Astrocyte (in vitro differentiated cells and primary cell): ENCODE measurements at regions not wholly inside any gene's neighbourhood (a gene's known extent, or its start where the extent isn't known, plus 50 kb on each side); places are given as distances from the start of the nearest gene placed in this dataset.
"Not testable (repeated sequence)": the region's sequence is repeated elsewhere in the genome, so short reads cannot be mapped to it uniquely, and the experiment has no call there.

Source experiments
- CTCF ChIP-seq: IDR thresholded peaks from 2 replicates; pipeline ENCODE4 v1.5.1; 2011; ENCODE audit warnings: low read depth, mild to moderate bottlenecking, inconsistent platforms, low read length, moderate library complexity; ENCODE audit not compliant: insufficient read depth
- EZH2 ChIP-seq: IDR thresholded peaks from 2 replicates; pipeline ENCODE4 v1.6.1; 2012; ENCODE audit warnings: mild to moderate bottlenecking, low read length, inconsistent platforms; ENCODE audit not compliant: insufficient read depth

GRCh38 chr1:148245843-148246242, 93.8 kb upstream of the NBPF11 start:
- TF ChIP-seq CTCF, EZH2: not testable (repeated sequence)
